ENCODE measurements at regions not wholly inside any gene's neighbourhood (a gene's known extent, or its start where the extent isn't known, plus 50 kb on each side); places are given as distances from the start of the nearest gene placed in this dataset.

DNA sequence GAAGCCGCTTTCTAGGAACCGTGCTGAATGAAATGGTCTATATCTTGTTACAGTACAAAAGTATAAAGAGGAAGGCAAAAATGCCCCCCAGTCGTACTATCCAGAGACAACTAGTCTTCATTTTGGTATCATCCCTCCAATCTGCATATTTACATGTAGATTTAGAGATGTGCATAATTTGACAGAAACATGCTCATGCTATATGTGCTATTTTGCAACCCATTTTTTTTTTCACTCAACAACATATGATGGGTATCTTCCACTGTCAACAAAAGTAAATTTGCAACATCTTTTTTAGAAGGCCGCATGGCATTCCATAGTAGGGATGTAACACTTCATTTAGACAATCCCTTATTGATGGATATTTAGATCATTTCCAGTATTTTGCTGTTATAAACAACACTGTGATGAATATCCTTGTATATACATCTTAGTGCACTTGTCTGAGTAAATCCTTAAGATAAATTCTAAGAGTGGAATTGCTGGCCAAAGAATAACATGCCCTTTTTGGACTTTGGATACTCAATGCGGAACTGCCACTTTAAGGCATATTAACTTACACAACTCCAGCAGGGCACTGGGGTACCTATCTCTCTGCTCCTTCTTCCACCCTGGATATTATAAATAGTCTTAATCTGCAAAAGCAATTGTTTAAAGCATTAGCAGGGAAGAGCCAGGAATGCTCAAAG, 71.1 kb upstream of the SH3PXD2B start:
- TF ChIP-seq HDGF (IDR thresholded peaks at IDR 0.05) = no peak
- no peak for TF ChIP-seq SP1 (IDR thresholded peaks at IDR 0.05; ENCODE audit: low read depth, low read length)
- no peak for TF ChIP-seq ZNF622 (IDR thresholded peaks at IDR 0.05)
- no peak for TF ChIP-seq ZNF274 (IDR thresholded peaks at IDR 0.05; ENCODE audit: insufficient read depth, insufficient read length)
- no peak for TF ChIP-seq EP300 (IDR thresholded peaks at IDR 0.05; ENCODE audit: borderline replicate concordance in 1 of 2, control insufficient read depth in 1 of 2, low read depth in 2 of 2, low read length in 2 of 2)
- TF ChIP-seq WRNIP1 (IDR thresholded peaks at IDR 0.05; ENCODE audit: borderline replicate concordance, low read depth, low read length) = no peak
- no peak for TF ChIP-seq TARDBP (IDR thresholded peaks at IDR 0.05; ENCODE audit: borderline replicate concordance)
- no peak for TF ChIP-seq TCF7 (IDR thresholded peaks at IDR 0.05; ENCODE audit: borderline replicate concordance)
- no peak for TF ChIP-seq BCL11A (IDR thresholded peaks at IDR 0.05; ENCODE audit: low read depth, low read length)
- TF ChIP-seq, protein P1, sequence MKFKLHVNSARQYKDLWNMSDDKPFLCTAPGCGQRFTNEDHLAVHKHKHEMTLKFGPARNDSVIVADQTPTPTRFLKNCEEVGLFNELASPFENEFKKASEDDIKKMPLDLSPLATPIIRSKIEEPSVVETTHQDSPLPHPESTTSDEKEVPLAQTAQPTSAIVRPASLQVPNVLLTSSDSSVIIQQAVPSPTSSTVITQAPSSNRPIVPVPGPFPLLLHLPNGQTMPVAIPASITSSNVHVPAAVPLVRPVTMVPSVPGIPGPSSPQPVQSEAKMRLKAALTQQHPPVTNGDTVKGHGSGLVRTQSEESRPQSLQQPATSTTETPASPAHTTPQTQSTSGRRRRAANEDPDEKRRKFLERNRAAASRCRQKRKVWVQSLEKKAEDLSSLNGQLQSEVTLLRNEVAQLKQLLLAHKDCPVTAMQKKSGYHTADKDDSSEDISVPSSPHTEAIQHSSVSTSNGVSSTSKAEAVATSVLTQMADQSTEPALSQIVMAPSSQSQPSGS (IDR thresholded peaks at IDR 0.05; ENCODE audit: low read length) = no peak
- TF ChIP-seq ZSCAN29 (IDR thresholded peaks at IDR 0.05) = no peak
- no peak for TF ChIP-seq MYB (IDR thresholded peaks at IDR 0.05; ENCODE audit: borderline replicate concordance, low read depth, low read length)
- no peak for TF ChIP-seq NR2C2 (IDR thresholded peaks at IDR 0.05; ENCODE audit: borderline replicate concordance, control insufficient read depth, insufficient read length, low read depth)
- no peak for TF ChIP-seq YBX1 (IDR thresholded peaks at IDR 0.05)
- TF ChIP-seq STAT3 (IDR thresholded peaks at IDR 0.05; ENCODE audit: low read depth, low read length) = no peak
- Histone ChIP-seq H3K27ac (ENCODE audit: control insufficient read depth, insufficient read depth) (no peak overlapping the region), H3K36me3 (ENCODE audit: control insufficient read depth in 2 of 2, insufficient read depth in 2 of 2, low read length in 1 of 2) (no peaks in the 10 kb centered on the region), H3K4me3 (no peak overlapping the region), H4K20me1 (ENCODE audit: control insufficient read depth, insufficient read depth) (no peaks in the 10 kb centered on the region), H3K9me3 (replicated peaks; ENCODE audit: control insufficient read depth, insufficient read depth, low read length) (peaks cover 1% of the 10 kb centered on the region; the same call in 1 of the 3 replicates), H3K79me2 (ENCODE audit: control insufficient read depth, insufficient read depth, low read length) (no peaks in the 10 kb centered on the region), H2AFZ (ENCODE audit: control insufficient read depth, low read depth, low read length) (no peak overlapping the region), H3K9ac (ENCODE audit: control insufficient read depth, insufficient read depth, low read length) (no peak overlapping the region), H3K27me3 (replicated peaks in 1 of 2; ENCODE audit: control insufficient read depth in 2 of 2, insufficient read depth in 2 of 2, low read length in 1 of 2) (no peaks in the 10 kb centered on the region), H3K4me2 (ENCODE audit: control insufficient read depth, insufficient read depth) (no peak overlapping the region), H3K4me1 (ENCODE audit: control insufficient read depth, insufficient read depth, low read length) (no peaks in the 10 kb centered on the region)
- ChIA-PET SMC1A (ENCODE audit: uncharacterized antibody, unreplicated experiment) (no interaction called here), POLR2A (no interaction called here), CTCF (no interaction called here), RAD21 (ENCODE audit: unreplicated experiment) (no interaction called here)
- FAIRE-seq (no peak), DNase-seq (ENCODE audit: low read depth, low spot score) (no peak), ATAC-seq (no peak)
- intact Hi-C loops (cut with micrococcal nuclease; ENCODE audit: unreplicated experiment) (no loop called here), in situ Hi-C loops (cut with MboI) (no loop called here)
- no TSS peak for BruUV-seq (replicated peaks)
- 57% methylated on average over 5 of the region's 5 CpGs for WGBS (ENCODE audit: insufficient coverage, insufficient replicate concordance, low lambda C conversion rate, missing lambda C conversion rate)

All from GM12878 (cell line).